ENCODE measurements at regions not wholly inside any gene's neighbourhood (a gene's known extent, or its start where the extent isn't known, plus 50 kb on each side); places are given as distances from the start of the nearest gene placed in this dataset.

DNA sequence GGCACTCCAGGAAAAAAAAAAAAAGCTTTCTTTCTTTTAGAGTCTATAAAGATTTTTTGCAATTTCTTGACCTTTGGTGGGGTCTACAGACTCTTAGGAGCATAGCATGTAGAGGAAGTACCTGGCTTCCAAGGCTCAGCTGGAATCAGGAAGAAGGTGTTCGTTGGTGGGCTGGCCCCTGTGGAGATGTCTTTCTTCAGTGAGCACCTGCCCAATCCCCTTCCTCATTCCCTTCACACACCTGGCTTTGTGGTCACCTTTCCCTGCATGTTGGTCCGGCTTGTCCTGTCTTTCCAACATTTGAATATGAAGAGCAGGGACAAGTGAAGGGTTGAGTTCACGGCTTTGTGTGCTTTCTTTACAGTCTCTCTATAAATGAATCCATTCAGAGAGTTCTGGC, 352.4 kb downstream of the HAPSTR1 start:
- TF ChIP-seq POLR2A (IDR thresholded peaks at IDR 0.05; ENCODE audit: extremely low read depth, insufficient read length), result no peak
- TF ChIP-seq MYC (IDR thresholded peaks at IDR 0.05; ENCODE audit: low read depth, low read length), result no peak
- TF ChIP-seq, protein P1, sequence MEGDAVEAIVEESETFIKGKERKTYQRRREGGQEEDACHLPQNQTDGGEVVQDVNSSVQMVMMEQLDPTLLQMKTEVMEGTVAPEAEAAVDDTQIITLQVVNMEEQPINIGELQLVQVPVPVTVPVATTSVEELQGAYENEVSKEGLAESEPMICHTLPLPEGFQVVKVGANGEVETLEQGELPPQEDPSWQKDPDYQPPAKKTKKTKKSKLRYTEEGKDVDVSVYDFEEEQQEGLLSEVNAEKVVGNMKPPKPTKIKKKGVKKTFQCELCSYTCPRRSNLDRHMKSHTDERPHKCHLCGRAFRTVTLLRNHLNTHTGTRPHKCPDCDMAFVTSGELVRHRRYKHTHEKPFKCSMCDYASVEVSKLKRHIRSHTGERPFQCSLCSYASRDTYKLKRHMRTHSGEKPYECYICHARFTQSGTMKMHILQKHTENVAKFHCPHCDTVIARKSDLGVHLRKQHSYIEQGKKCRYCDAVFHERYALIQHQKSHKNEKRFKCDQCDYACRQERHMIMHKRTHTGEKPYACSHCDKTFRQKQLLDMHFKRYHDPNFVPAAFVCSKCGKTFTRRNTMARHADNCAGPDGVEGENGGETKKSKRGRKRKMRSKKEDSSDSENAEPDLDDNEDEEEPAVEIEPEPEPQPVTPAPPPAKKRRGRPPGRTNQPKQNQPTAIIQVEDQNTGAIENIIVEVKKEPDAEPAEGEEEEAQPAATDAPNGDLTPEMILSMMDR (IDR thresholded peaks at IDR 0.05; ENCODE audit: low read depth, low read length), result no peak
- TF ChIP-seq MAX (IDR thresholded peaks at IDR 0.05; ENCODE audit: low read depth, low read length), result no peak
- DNase-seq (ENCODE audit: low read depth), result no peak
- no peak overlapping the region for H3K4me3 ChIP-seq (ENCODE audit: low read depth, low read length)

GRCh38 chr16:9446471-9447194, 355.2 kb downstream of the HAPSTR1 start:
- H3K4me3 ChIP-seq (ENCODE audit: low read depth, low read length), result no peak overlapping the region
- DNase-seq (ENCODE audit: low read depth), result no peak
- TF ChIP-seq MAX (IDR thresholded peaks at IDR 0.05; ENCODE audit: low read depth, low read length) (no peak), POLR2A (IDR thresholded peaks at IDR 0.05; ENCODE audit: extremely low read depth, insufficient read length) (no peak), MYC (IDR thresholded peaks at IDR 0.05; ENCODE audit: low read depth, low read length) (no peak)
- TF ChIP-seq, protein P1 (IDR thresholded peaks at IDR 0.05; ENCODE audit: low read depth, low read length), result no peak

- TF ChIP-seq, protein P1 (IDR thresholded peaks at IDR 0.05; ENCODE audit: low read depth, low read length), result no peak
- no peak for TF ChIP-seq MAX (IDR thresholded peaks at IDR 0.05; ENCODE audit: low read depth, low read length)
- no peak overlapping the region for H3K4me3 ChIP-seq (ENCODE audit: low read depth, low read length)
- DNase-seq (ENCODE audit: low read depth), result no peak
Measured at GRCh38 chr16:9447195-9447551, 355.7 kb downstream of the HAPSTR1 start.

GRCh38 chr16:9447699-9448098, 356.3 kb downstream of the HAPSTR1 start:
- TF ChIP-seq POLR2A (IDR thresholded peaks at IDR 0.05; ENCODE audit: extremely low read depth, insufficient read length), result no peak
- TF ChIP-seq MAX (IDR thresholded peaks at IDR 0.05; ENCODE audit: low read depth, low read length), result no peak
- TF ChIP-seq, protein P1 (IDR thresholded peaks at IDR 0.05; ENCODE audit: low read depth, low read length), result no peak
- no peak for TF ChIP-seq MYC (IDR thresholded peaks at IDR 0.05; ENCODE audit: low read depth, low read length)
- no peak for DNase-seq (ENCODE audit: low read depth)
- no peak overlapping the region for H3K4me3 ChIP-seq (ENCODE audit: low read depth, low read length)

DNA sequence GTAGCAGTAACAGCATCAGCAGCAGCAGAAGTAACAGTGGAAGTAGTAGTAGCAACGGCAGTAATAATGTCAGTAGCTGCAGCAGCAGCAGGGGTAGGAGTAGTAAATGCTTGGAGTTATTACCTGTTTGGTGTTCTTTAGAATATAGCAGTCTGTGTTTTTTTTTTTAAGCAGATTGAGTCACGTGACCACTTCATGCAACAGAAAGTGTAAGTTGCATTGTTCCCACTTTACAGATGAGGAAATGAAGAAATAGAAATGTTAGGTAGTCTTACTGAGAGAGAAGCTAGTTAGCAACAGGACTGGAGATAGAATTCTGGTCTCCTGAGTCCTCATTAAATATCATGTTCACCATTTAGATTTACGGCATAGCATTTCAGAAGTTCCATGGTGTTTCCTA, 358.2 kb downstream of the HAPSTR1 start:
- DNase-seq (ENCODE audit: low read depth), result no peak
- no peak overlapping the region for H3K4me3 ChIP-seq (ENCODE audit: low read depth, low read length)
- TF ChIP-seq MYC (IDR thresholded peaks at IDR 0.05; ENCODE audit: low read depth, low read length) (no peak), POLR2A (IDR thresholded peaks at IDR 0.05; ENCODE audit: extremely low read depth, insufficient read length) (no peak), MAX (IDR thresholded peaks at IDR 0.05; ENCODE audit: low read depth, low read length) (no peak)
- TF ChIP-seq, protein P1 (IDR thresholded peaks at IDR 0.05; ENCODE audit: low read depth, low read length), result no peak

Measured in NB4 (cell line).